ENCODE measurements at regions not wholly inside any gene's neighbourhood (a gene's known extent, or its start where the extent isn't known, plus 50 kb on each side); places are given as distances from the start of the nearest gene placed in this dataset.

GRCh38 chr14:71165121-71166031 is 258.1 kb downstream of the PCNX1 start:
- Mint-ChIP-seq H3K4me1 (peaks cover 3% of the 10 kb centered on the region), H3K27me3 (ENCODE audit: low read depth) (no peaks in the 10 kb centered on the region; the same call in 1 of the 2 replicates), H3K36me3 (peaks cover 5% of the 10 kb centered on the region; the same call in 1 of the 2 replicates), H3K4me3 (no peak overlapping the region), H3K9me3 (peaks cover 13% of the 10 kb centered on the region), H3K27ac (no peak overlapping the region)
- TF ChIP-seq ZNF396 (CRISPR knock-in tag; IDR thresholded peaks at IDR 0.05; ENCODE audit: borderline replicate concordance) = no peak
- no peak for TF ChIP-seq ETV6 (CRISPR knock-in tag; IDR thresholded peaks at IDR 0.05)
- no peak for TF ChIP-seq ZNF232 (CRISPR knock-in tag; IDR thresholded peaks at IDR 0.05)
- no peak for TF ChIP-seq ATF6 (CRISPR knock-in tag; IDR thresholded peaks at IDR 0.05)
- TF ChIP-seq MXD4 (CRISPR knock-in tag; IDR thresholded peaks at IDR 0.05; ENCODE audit: borderline replicate concordance) = no peak
- TF ChIP-seq E2F5 (CRISPR knock-in tag; IDR thresholded peaks at IDR 0.05) = no peak
- TF ChIP-seq MAX (CRISPR knock-in tag; IDR thresholded peaks at IDR 0.05) = no peak
- TF ChIP-seq RORB (CRISPR knock-in tag; IDR thresholded peaks at IDR 0.05) = no peak
- TF ChIP-seq ZNF532 (CRISPR knock-in tag; IDR thresholded peaks at IDR 0.05; ENCODE audit: borderline replicate concordance) = no peak
- no peak for TF ChIP-seq JAZF1 (CRISPR knock-in tag; IDR thresholded peaks at IDR 0.05)
- no peak for TF ChIP-seq ATF2 (CRISPR knock-in tag; IDR thresholded peaks at IDR 0.05; ENCODE audit: borderline replicate concordance, low read depth)
- no peak for TF ChIP-seq ATF3 (CRISPR knock-in tag; conservative IDR thresholded peaks at IDR 0.05)
- no peak for TF ChIP-seq ZBTB43 (CRISPR knock-in tag; IDR thresholded peaks at IDR 0.05)
- no peak for TF ChIP-seq CREM (CRISPR knock-in tag; IDR thresholded peaks at IDR 0.05)
- TF ChIP-seq SMAD4 (CRISPR knock-in tag; IDR thresholded peaks at IDR 0.05) = no peak
- no peak for TF ChIP-seq NR2C2 (CRISPR knock-in tag; IDR thresholded peaks at IDR 0.05)
- DNase-seq (ENCODE audit: low spot score) (no peak), ATAC-seq (no peak)
- ChIA-PET CTCF (interaction anchor here (0.9 to 2.5 kb wide), 3 partner anchors 25 to 150 kb away, joined by 3 to 10 read pairs (median 5); no protein-coding TSS in a partner anchor), POLR2A (no interaction called here)

Data from WTC11 (cell line).